ENCODE measurements at regions not wholly inside any gene's neighbourhood (a gene's known extent, or its start where the extent isn't known, plus 50 kb on each side); places are given as distances from the start of the nearest gene placed in this dataset.
"Not testable (repeated sequence)": the region's sequence is repeated elsewhere in the genome, so short reads cannot be mapped to it uniquely, and the experiment has no call there.

- DNase-seq, result no peak
Measured at GRCh38 chr14:96688629-96689028, 108.6 kb upstream of the VRK1 start.

GRCh38 chr14:96690713-96691383 is 106.3 kb upstream of the VRK1 start:
- DNase-seq, result no peak

GRCh38 chr14:96693252-96693820 is 103.8 kb upstream of the VRK1 start:
- DNase-seq, result no peak

- DNase-seq, result no peak
Measured at GRCh38 chr14:96693987-96694386, 103.2 kb upstream of the VRK1 start.

GRCh38 chr14:96698960-96699539 is 98.1 kb upstream of the VRK1 start:
- DNase-seq, result no peak

GRCh38 chr14:96699666-96700065 is 97.5 kb upstream of the VRK1 start:
- no peak for DNase-seq

- no peak for DNase-seq
Measured at GRCh38 chr14:96702831-96703230, 94.4 kb upstream of the VRK1 start.

GRCh38 chr14:96705422-96706092 is 91.6 kb upstream of the VRK1 start:
- DNase-seq, result no peak

GRCh38 chr14:96706893-96707292 is 90.3 kb upstream of the VRK1 start:
- no peak for DNase-seq

GRCh38 chr14:96710060-96710666 is 87.0 kb upstream of the VRK1 start:
- no peak for DNase-seq

- no peak for DNase-seq
Measured at GRCh38 chr14:96711559-96712267, 85.5 kb upstream of the VRK1 start.

GRCh38 chr14:96713426-96713825 is 83.8 kb upstream of the VRK1 start:
- no peak for DNase-seq

GRCh38 chr14:96714537-96714936 is 82.6 kb upstream of the VRK1 start:
- DNase-seq, result not testable (repeated sequence)

GRCh38 chr14:96717116-96717515 is 80.1 kb upstream of the VRK1 start:
- DNase-seq, result no peak

GRCh38 chr14:96718407-96718806 is 78.8 kb upstream of the VRK1 start:
- DNase-seq, result no peak

GRCh38 chr14:96720702-96721101 is 76.5 kb upstream of the VRK1 start:
- DNase-seq, result not testable (repeated sequence)

- no peak for DNase-seq
Measured at GRCh38 chr14:96722736-96723135, 74.4 kb upstream of the VRK1 start.

GRCh38 chr14:96723946-96724345 is 73.2 kb upstream of the VRK1 start:
- no peak for DNase-seq

- DNase-seq, result no peak
Measured at GRCh38 chr14:96725232-96725631, 72.0 kb upstream of the VRK1 start.

- DNase-seq, result no peak
Measured at GRCh38 chr14:96727073-96727472, 70.1 kb upstream of the VRK1 start.

GRCh38 chr14:96727491-96727890 is 69.7 kb upstream of the VRK1 start:
- DNase-seq, result no peak

- DNase-seq, result no peak
Measured at GRCh38 chr14:96727980-96728717, 69.0 kb upstream of the VRK1 start.

Measured in NCI-H226 (cell line).